Astrocyte of the cerebellum (primary cell): ENCODE measurements at regions not wholly inside any gene's neighbourhood (a gene's known extent, or its start where the extent isn't known, plus 50 kb on each side); places are given as distances from the start of the nearest gene placed in this dataset.
"Not testable (repeated sequence)": the region's sequence is repeated elsewhere in the genome, so short reads cannot be mapped to it uniquely, and the experiment has no call there.

ENCODE experiments used
- DNase-seq: peaks from one replicate; pipeline ENCODE4 v3.0.0-alpha.2; 2011; ENCODE audit warnings: low read depth
- H3K4me3 ChIP-seq: 2 replicates; pipeline ENCODE4 v1.5.1; 2011; ENCODE audit warnings: mild to moderate bottlenecking, low read depth, low read length, moderate library complexity
- CTCF ChIP-seq: IDR thresholded peaks from 2 replicates; pipeline ENCODE4 v1.5.1; 2012; ENCODE audit warnings: low read length, low read depth, moderate library complexity, mild to moderate bottlenecking; ENCODE audit errors: missing control alignments
- in situ Hi-C: cut with HindIII; loops from 2 replicates; pipeline ENCODE4 v1.10.0; 2017; ENCODE audit warnings: low sequenced_read_pairs

- no peak for TF ChIP-seq CTCF
Measured at GRCh38 chr11:92168936-92169335, 55.7 kb upstream of the FAT3 start.

DNA sequence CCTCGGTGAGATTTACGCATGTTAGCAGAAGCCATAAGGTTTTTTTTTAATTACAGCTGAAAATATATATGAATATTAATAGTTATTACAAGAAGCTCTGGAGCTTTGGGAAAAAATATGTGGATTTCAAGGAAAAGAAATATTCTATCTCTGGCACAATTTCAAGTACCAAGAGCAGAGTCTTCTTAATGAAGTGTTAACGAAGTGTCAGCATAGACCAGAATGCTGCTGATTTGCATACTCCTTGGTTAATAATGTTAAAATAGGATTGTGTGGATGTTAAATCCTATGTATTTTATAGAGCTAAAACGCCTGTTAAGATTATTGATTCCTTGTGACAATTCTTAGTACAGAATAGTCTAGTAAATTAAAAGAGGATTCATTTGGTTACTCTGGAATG is 57.0 kb upstream of the FAT3 start:
- DNase-seq: no peak
- H3K4me3 ChIP-seq: no peak overlapping the region
- no peak for TF ChIP-seq CTCF
- in situ Hi-C loops: loop anchor here (5.0 kb wide), 1 partner anchor 50 kb away; no protein-coding TSS in a partner anchor

More at GRCh38 chr11:92168936-92169335, 55.7 kb upstream of the FAT3 start:
- in situ Hi-C loops: loop anchor here (5.0 kb wide), 1 partner anchor 52 kb away; no protein-coding TSS in a partner anchor
- H3K4me3 ChIP-seq: no peak overlapping the region
- DNase-seq: no peak

GRCh38 chr11:92166335-92166734 is 58.3 kb upstream of the FAT3 start:
- TF ChIP-seq CTCF: no peak
- H3K4me3 ChIP-seq: no peak overlapping the region
- in situ Hi-C loops: loop anchor here (5.0 kb wide), 1 partner anchor 49 kb away; no protein-coding TSS in a partner anchor
- no peak for DNase-seq

- TF ChIP-seq CTCF: no peak
- no peak for DNase-seq
- in situ Hi-C loops: no loop called here
- no peak overlapping the region for H3K4me3 ChIP-seq
Measured at GRCh38 chr11:92163879-92164278, 60.7 kb upstream of the FAT3 start.

DNA sequence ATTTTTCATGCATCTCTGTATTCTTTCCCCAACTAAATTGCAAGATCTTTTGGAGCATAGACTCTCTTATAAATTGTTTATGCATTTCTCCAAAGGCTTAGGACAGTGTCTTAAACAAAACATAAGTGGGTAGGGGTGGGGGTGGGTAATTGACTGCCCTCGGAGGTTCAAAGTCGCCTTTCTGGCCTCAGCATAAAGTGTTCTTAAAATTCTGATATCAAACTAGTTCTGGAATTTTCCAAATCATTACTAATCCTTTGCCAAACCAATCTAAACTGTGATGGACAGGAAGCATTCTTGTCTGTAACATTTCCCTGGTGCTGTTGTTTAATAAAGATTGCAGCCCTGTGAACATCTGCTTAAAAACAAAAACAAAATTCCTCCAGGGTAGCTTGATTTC is 61.8 kb upstream of the FAT3 start:
- no peak for DNase-seq
- no peak overlapping the region for H3K4me3 ChIP-seq
- no peak for TF ChIP-seq CTCF
- in situ Hi-C loops: no loop called here

GRCh38 chr11:92159931-92160330 is 64.7 kb upstream of the FAT3 start:
- DNase-seq: no peak
- H3K4me3 ChIP-seq: no peak overlapping the region
- TF ChIP-seq CTCF: no peak
- in situ Hi-C loops: no loop called here

- DNase-seq, H3K4me3 ChIP-seq, in situ Hi-C loops: not testable (repeated sequence)
Measured at GRCh38 chr11:92157390-92157789, 67.2 kb upstream of the FAT3 start.
